GM12878 (cell line): ENCODE measurements at regions not wholly inside any gene's neighbourhood (a gene's known extent, or its start where the extent isn't known, plus 50 kb on each side); places are given as distances from the start of the nearest gene placed in this dataset.

Experiments used
- ATAC-seq: fragments of 200-7000 bp; cut with Tn5 transposase; 3 replicates; pipeline ENCODE4 v1.9.1; 2020; ENCODE audit warnings: mild to moderate bottlenecking, moderate library complexity
- BruUV-seq: library from RNA; stranded (reverse); fragments of 400-500 nt; replicated peaks from 2 replicates; lab custom pipeline; 2021; lab: Mats Ljungman, UMichigan
- CTCF ChIA-PET: fragments of 300-600 bp; sonication (Branson Sonifier 250); formaldehyde crosslinking; extraction: SDS; loops from one replicate; lab custom pipeline; 2021; ENCODE audit warnings: inconsistent platforms; lab: Yijun Ruan, JAX
- POLR2A ChIA-PET: fragments of 350-600 bp; formaldehyde crosslinking; extraction: SDS; loops from one replicate; lab custom pipeline; 2021; ENCODE audit warnings: inconsistent platforms; lab: Charles Lee
- RAD21 ChIA-PET: fragments of 300-600 bp; sonication (Branson Sonifier 250); formaldehyde crosslinking; loops from one replicate; lab custom pipeline; 2023; ENCODE audit warnings: antibody characterized with exemption; ENCODE audit not compliant: unreplicated experiment; lab: Charles Lee
- SMC1A ChIA-PET: fragments of 300-600 bp; sonication (Branson Sonifier 250); formaldehyde crosslinking; loops from one replicate; lab custom pipeline; 2023; ENCODE audit not compliant: unreplicated experiment, uncharacterized antibody; lab: Charles Lee
- DNase-seq: peaks from one replicate; pipeline ENCODE4 v3.0.0-alpha.2; 2011; ENCODE audit warnings: low read depth, low spot score
- FAIRE-seq: peaks from 3 replicates; lab custom pipeline; 2011; peaks lifted over from hg19 to GRCh38; lab: Jason Lieb, UNC
- H2AFZ ChIP-seq: 2 replicates; pipeline ENCODE4 v1.6.0; 2011; ENCODE audit warnings: low read depth, low read length, control low read depth; ENCODE audit not compliant: control insufficient read depth
- H3K27ac ChIP-seq: 2 replicates; pipeline ENCODE4 v1.5.1; 2011; ENCODE audit warnings: control low read depth; ENCODE audit not compliant: control insufficient read depth, insufficient read depth
- H3K27me3 ChIP-seq, 2 experiments: replicated peaks in 1 of 2; 2 replicates each; pipeline versions ENCODE4 v1.6.0 to v1.6.1; 2011; ENCODE audit warnings: low read length in 1 of 2; ENCODE audit not compliant: control insufficient read depth in 2 of 2, insufficient read depth in 2 of 2
- H3K36me3 ChIP-seq, 2 experiments: 2 replicates each; pipeline ENCODE4 v1.5.1; 2011; ENCODE audit warnings: low read length in 1 of 2; ENCODE audit not compliant: control insufficient read depth in 2 of 2, insufficient read depth in 2 of 2
- H3K4me1 ChIP-seq: 2 replicates; pipeline ENCODE4 v1.6.1; 2011; ENCODE audit warnings: mild to moderate bottlenecking, low read length, moderate library complexity, mixed read lengths; ENCODE audit not compliant: control insufficient read depth, insufficient read depth
- H3K4me2 ChIP-seq: 2 replicates; pipeline ENCODE4 v1.6.0; 2011; ENCODE audit warnings: control low read depth; ENCODE audit not compliant: control insufficient read depth, insufficient read depth
- H3K4me3 ChIP-seq: fragments of 200-600 bp; sonication (generic); 2 replicates; pipeline ENCODE4 v1.5.1; 2016
- H3K79me2 ChIP-seq: 2 replicates; pipeline ENCODE4 v1.6.0; 2011; ENCODE audit warnings: low read length; ENCODE audit not compliant: control insufficient read depth, insufficient read depth
- H3K9ac ChIP-seq: 2 replicates; pipeline ENCODE4 v1.8.0; 2011; ENCODE audit warnings: low read length, control low read depth, mixed read lengths; ENCODE audit not compliant: control insufficient read depth, insufficient read depth
- H3K9me3 ChIP-seq: replicated peaks from 3 replicates; pipeline ENCODE4 v1.5.1; 2011; ENCODE audit warnings: mild to moderate bottlenecking, low read length; ENCODE audit not compliant: control insufficient read depth, insufficient read depth
- H4K20me1 ChIP-seq: 2 replicates; pipeline ENCODE4 v1.6.0; 2011; ENCODE audit not compliant: control insufficient read depth, insufficient read depth
- IRF3 ChIP-seq: fragments of 450-650 bp; IDR thresholded peaks from 2 replicates; pipeline ENCODE4 v1.6.1; 2014; ENCODE audit warnings: mild to moderate bottlenecking
- TBL1XR1 ChIP-seq: IDR thresholded peaks from 2 replicates; pipeline ENCODE4 v1.6.1; 2012; ENCODE audit warnings: low read depth, low read length, improper control_type of control experiment
- WGBS: methylation state at CpG from one replicate; pipeline ENCODE4 v1.1.6; 2016; ENCODE audit warnings: low lambda C conversion rate; ENCODE audit not compliant: insufficient replicate concordance, insufficient coverage; ENCODE audit errors: missing lambda C conversion rate; 5-methylcytosine and 5-hydroxymethylcytosine counted together
- in situ Hi-C: fragments of 300-500 bp; cut with MboI; formaldehyde crosslinking; loops from 9 replicates; pipeline ENCODE4 v1.14.3; 2018; ENCODE audit warnings: mixed read lengths
- intact Hi-C: fragments of 100-400 bp; cut with micrococcal nuclease; formaldehyde crosslinking; loops from one replicate; pipeline ENCODE4 v1.14.2; 2022; ENCODE audit not compliant: unreplicated experiment
- TF ChIP-seq, protein P1 (sequence below): IDR thresholded peaks from 2 replicates; pipeline ENCODE4 v1.6.1; 2011; ENCODE audit warnings: low read depth, mild to moderate bottlenecking, low read length, moderate library complexity, borderline replicate concordance; ENCODE audit errors: extremely low read depth

DNA sequence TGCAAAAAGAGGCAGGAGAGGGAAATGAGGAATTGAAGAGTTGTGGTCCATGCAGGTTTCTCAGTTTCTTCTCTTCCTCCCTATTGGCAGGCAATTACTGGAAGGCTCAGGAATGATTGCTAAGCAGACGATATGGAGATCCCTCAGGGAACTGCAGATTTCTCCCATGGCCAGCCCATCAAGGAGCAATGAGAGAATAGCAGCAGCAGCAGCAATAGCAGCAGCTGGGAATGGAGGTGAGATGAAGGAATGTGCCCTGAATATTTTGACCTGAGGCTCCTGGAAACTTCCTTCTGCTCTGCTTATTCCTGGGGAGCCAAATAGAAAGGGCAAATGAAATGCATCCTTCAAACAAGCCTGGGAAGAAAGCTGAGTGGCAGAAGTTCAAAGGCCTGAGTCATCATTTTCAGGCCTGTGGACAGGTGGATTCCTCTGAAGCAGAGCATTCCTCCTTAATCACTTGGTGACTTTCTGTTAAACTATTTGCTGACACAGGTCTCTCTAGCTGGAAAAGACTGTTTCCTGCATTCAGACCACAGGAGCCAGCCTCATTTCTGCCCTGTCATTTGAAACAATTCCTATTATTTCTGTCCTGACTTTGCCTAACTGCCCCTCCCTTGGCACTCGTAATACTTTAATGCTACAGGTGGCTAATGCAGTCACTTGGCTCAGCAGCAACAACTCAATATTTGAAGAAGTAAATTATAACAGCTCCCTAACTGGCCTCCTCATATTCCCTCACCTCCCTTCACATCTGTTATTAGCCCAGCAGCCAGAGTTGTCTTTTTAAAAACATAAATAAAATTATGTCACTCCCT is 146.9 kb upstream of the GADL1 start (continued):
- no peak for TF ChIP-seq IRF3
- TF ChIP-seq, protein P1, sequence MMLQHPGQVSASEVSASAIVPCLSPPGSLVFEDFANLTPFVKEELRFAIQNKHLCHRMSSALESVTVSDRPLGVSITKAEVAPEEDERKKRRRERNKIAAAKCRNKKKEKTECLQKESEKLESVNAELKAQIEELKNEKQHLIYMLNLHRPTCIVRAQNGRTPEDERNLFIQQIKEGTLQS = no peak

- H3K36me3 ChIP-seq = no peaks in the 10 kb centered on the region
- DNase-seq = no peak
- no peak overlapping the region for H2AFZ ChIP-seq
- no peak for ATAC-seq
- ChIA-PET CTCF (no interaction called here), RAD21 (no interaction called here), SMC1A (interaction anchor here (0.7 to 0.8 kb wide), 2 partner anchors 11 to 85 kb away, joined by 3 read pairs; no protein-coding TSS in a partner anchor), POLR2A (no interaction called here)
- intact Hi-C loops (no loop called here), in situ Hi-C loops (no loop called here)
- no TSS peak for BruUV-seq
- H3K4me2 ChIP-seq = no peak overlapping the region
- TF ChIP-seq TBL1XR1 = no peak
- WGBS = 94% methylated on average over 3 of the region's 3 CpGs
- FAIRE-seq = no peak
- no peaks in the 10 kb centered on the region for H3K27me3 ChIP-seq
- no peak overlapping the region for H3K27ac ChIP-seq
- H3K4me3 ChIP-seq = no peak overlapping the region
- no peak overlapping the region for H3K9ac ChIP-seq
- no peaks in the 10 kb centered on the region; the same call in 2 of the 3 replicates for H3K9me3 ChIP-seq
- H3K79me2 ChIP-seq = no peaks in the 10 kb centered on the region
- H4K20me1 ChIP-seq = no peaks in the 10 kb centered on the region
- no peaks in the 10 kb centered on the region for H3K4me1 ChIP-seq
Observed at GRCh38 chr3:31043184-31043819, 148.8 kb upstream of the GADL1 start.
